MM.1S (cell line): ENCODE measurements at regions not wholly inside any gene's neighbourhood (a gene's known extent, or its start where the extent isn't known, plus 50 kb on each side); places are given as distances from the start of the nearest gene placed in this dataset.
"Not testable (repeated sequence)": the region's sequence is repeated elsewhere in the genome, so short reads cannot be mapped to it uniquely, and the experiment has no call there.

Experiments used
- DNase-seq: peaks from one replicate; pipeline ENCODE4 v3.0.0-alpha.2; 2015
- H2AFZ ChIP-seq: fragments of 300-600 bp; sonication (generic); 2 replicates; pipeline ENCODE4 v1.6.0; 2016; ENCODE audit warnings: antibody characterized with exemption, low read length
- H3F3A ChIP-seq: fragments of 300-600 bp; sonication (generic); 2 replicates; pipeline ENCODE4 v1.6.1; 2016; ENCODE audit warnings: mild to moderate bottlenecking, antibody characterized with exemption, low read length, moderate library complexity, mixed read lengths; ENCODE audit not compliant: insufficient read depth
- H3K27ac ChIP-seq: fragments of 300-600 bp; sonication (generic); 2 replicates; pipeline ENCODE4 v1.5.1; 2016; ENCODE audit warnings: mild to moderate bottlenecking, low read length
- H3K27me3 ChIP-seq: fragments of 300-600 bp; sonication (generic); replicated peaks from 2 replicates; pipeline ENCODE4 v1.6.0; 2016; ENCODE audit warnings: low read length; ENCODE audit not compliant: insufficient read depth
- H3K36me3 ChIP-seq: fragments of 300-600 bp; sonication (generic); replicated peaks from 2 replicates; pipeline ENCODE4 v1.6.1; 2016; ENCODE audit warnings: mild to moderate bottlenecking, low read length, mixed read lengths; ENCODE audit not compliant: insufficient read depth
- H3K4me1 ChIP-seq: fragments of 300-600 bp; sonication (generic); 2 replicates; pipeline ENCODE4 v1.6.1; 2016; ENCODE audit warnings: low read length, mixed read lengths
- H3K4me2 ChIP-seq: fragments of 300-600 bp; sonication (generic); 2 replicates; pipeline ENCODE4 v1.6.0; 2016; ENCODE audit warnings: low read depth, low read length
- H3K4me3 ChIP-seq: fragments of 300-600 bp; sonication (generic); 2 replicates; pipeline ENCODE4 v1.5.1; 2016; ENCODE audit warnings: low read length, mixed read lengths
- H3K79me2 ChIP-seq: fragments of 300-600 bp; sonication (generic); 2 replicates; pipeline ENCODE4 v1.6.1; 2016; ENCODE audit warnings: mixed run types, low read length, mixed read lengths
- H3K9ac ChIP-seq: fragments of 300-600 bp; sonication (generic); 2 replicates; pipeline ENCODE4 v1.6.1; 2016; ENCODE audit warnings: low read length, mixed read lengths
- H3K9me2 ChIP-seq: fragments of 300-600 bp; sonication (generic); replicated peaks from 2 replicates; pipeline ENCODE4 v1.6.1; 2016; ENCODE audit warnings: mild to moderate bottlenecking, low read length, mixed read lengths; ENCODE audit not compliant: insufficient read depth
- H3K9me3 ChIP-seq: fragments of 300-600 bp; sonication (generic); replicated peaks from 2 replicates; pipeline ENCODE4 v1.6.1; 2016; ENCODE audit warnings: mild to moderate bottlenecking, low read length, mixed read lengths; ENCODE audit not compliant: insufficient read depth
- H4K20me1 ChIP-seq: fragments of 300-600 bp; sonication (generic); 2 replicates; pipeline ENCODE4 v1.6.1; 2016; ENCODE audit warnings: mild to moderate bottlenecking, low read length, moderate library complexity, mixed read lengths; ENCODE audit not compliant: insufficient read depth
- EZH2 ChIP-seq: fragments of 300-600 bp; sonication (generic); optimal IDR thresholded peaks from 2 replicates; pipeline ENCODE3; 2017; ENCODE audit warnings: low read depth, mild to moderate bottlenecking, antibody characterized with exemption, low read length, mixed read lengths
- EZH2phosphoT487 ChIP-seq: fragments of 300-600 bp; sonication (generic); IDR thresholded peaks from 2 replicates; pipeline ENCODE4 v1.6.1; 2018; ENCODE audit warnings: antibody characterized with exemption, low read length
- TF ChIP-seq, protein P1 (sequence below): fragments of 300-600 bp; sonication (generic); IDR thresholded peaks from 2 replicates; pipeline ENCODE4 v1.5.1; 2016; ENCODE audit warnings: antibody characterized with exemption, low read length, mixed read lengths

DNA sequence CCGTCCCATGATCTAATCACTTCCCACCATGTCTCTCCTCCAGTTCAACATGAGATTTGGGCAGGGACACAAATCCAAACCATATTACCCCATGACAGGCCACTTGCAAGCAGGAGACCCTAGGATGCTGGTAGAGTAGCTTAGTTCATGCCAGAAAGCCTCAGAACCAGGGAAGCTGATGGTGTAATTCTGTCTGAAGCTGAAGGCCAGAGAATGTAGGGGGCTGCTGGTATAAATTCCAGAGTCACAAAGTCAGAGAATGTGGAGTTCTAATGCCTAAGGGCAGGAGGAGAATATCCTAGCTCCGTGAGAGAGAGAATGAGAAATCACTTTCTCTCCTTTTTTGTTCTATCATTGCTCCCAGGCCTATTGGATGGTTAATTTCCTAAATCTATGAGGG lies 90.3 kb upstream of the IMPG1 start:
- H3F3A ChIP-seq, result no peaks in the 10 kb centered on the region
- no peak overlapping the region for H3K27ac ChIP-seq
- H3K4me1 ChIP-seq, result peaks cover 15% of the 10 kb centered on the region
- no peak for DNase-seq
- TF ChIP-seq EZH2 (no peak), EZH2phosphoT487 (no peak)
- TF ChIP-seq, protein P1, sequence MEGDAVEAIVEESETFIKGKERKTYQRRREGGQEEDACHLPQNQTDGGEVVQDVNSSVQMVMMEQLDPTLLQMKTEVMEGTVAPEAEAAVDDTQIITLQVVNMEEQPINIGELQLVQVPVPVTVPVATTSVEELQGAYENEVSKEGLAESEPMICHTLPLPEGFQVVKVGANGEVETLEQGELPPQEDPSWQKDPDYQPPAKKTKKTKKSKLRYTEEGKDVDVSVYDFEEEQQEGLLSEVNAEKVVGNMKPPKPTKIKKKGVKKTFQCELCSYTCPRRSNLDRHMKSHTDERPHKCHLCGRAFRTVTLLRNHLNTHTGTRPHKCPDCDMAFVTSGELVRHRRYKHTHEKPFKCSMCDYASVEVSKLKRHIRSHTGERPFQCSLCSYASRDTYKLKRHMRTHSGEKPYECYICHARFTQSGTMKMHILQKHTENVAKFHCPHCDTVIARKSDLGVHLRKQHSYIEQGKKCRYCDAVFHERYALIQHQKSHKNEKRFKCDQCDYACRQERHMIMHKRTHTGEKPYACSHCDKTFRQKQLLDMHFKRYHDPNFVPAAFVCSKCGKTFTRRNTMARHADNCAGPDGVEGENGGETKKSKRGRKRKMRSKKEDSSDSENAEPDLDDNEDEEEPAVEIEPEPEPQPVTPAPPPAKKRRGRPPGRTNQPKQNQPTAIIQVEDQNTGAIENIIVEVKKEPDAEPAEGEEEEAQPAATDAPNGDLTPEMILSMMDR, result no peak
- H3K4me2 ChIP-seq, result no peak overlapping the region
- H3K9ac ChIP-seq, result no peak overlapping the region
- H3K27me3 ChIP-seq, result no peaks in the 10 kb centered on the region
- H3K36me3 ChIP-seq, result no peaks in the 10 kb centered on the region
- no peak overlapping the region for H2AFZ ChIP-seq
- H3K9me3 ChIP-seq, result no peaks in the 10 kb centered on the region; the same call in 1 of the 2 replicates
- H3K4me3 ChIP-seq, result no peak overlapping the region
- no peaks in the 10 kb centered on the region for H3K9me2 ChIP-seq
- no peaks in the 10 kb centered on the region for H3K79me2 ChIP-seq
- no peaks in the 10 kb centered on the region for H4K20me1 ChIP-seq

DNA sequence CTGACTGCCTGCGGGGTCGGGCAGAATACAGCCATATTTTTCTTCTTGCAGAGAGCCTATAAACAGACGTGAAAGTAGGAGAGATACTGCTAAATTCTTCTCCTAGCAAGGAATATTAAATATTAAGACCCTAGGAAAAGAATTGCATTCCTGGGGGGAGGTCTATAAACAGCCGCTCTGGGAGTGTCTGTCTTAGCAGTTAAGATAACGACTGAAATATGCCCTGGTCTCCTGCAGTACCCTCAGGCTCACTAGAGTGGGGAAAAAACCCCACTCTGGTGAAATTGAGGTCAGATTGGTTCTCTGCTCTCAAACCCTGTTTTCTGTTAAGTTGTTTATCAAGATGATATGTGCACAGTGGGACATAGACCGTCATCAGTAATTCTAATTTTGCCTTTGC lies 85.3 kb upstream of the IMPG1 start:
- H3K4me2 ChIP-seq, DNase-seq, H2AFZ ChIP-seq, H3K79me2 ChIP-seq, H3K4me3 ChIP-seq, H3K36me3 ChIP-seq, H3K4me1 ChIP-seq, H3K9me3 ChIP-seq, H3K9ac ChIP-seq, H3F3A ChIP-seq, H3K27ac ChIP-seq, H3K27me3 ChIP-seq, H3K9me2 ChIP-seq, H4K20me1 ChIP-seq: not testable (repeated sequence)

DNA sequence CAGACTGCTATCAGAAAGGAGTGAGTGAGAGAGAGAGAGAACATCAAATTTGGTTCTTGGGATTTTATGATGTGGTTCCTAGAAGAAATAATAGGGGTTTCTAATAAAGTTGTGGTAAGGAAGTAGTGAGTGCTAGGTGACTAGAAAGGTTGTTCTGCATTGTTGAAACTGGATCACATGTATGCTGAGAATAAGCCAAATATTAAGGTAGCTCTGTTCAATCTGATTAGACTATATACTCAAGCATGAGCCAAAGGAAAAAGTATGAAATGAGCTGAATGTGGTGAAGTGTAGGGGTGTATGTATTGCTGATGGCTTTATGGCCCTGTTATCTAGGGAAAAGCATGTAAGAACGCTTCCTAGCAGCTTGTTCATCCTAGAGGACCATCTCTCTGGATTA lies 63.0 kb upstream of the IMPG1 start:
- H3K4me1 ChIP-seq, result no peaks in the 10 kb centered on the region
- no peaks in the 10 kb centered on the region for H3K9me2 ChIP-seq
- H3K36me3 ChIP-seq, result no peaks in the 10 kb centered on the region
- no peak overlapping the region for H3K9ac ChIP-seq
- H3K27ac ChIP-seq, result no peak overlapping the region
- H4K20me1 ChIP-seq, result no peaks in the 10 kb centered on the region
- DNase-seq, result no peak
- no peaks in the 10 kb centered on the region for H3K79me2 ChIP-seq
- H3K4me3 ChIP-seq, result no peak overlapping the region
- no peak overlapping the region for H2AFZ ChIP-seq
- no peaks in the 10 kb centered on the region for H3K27me3 ChIP-seq
- no peak overlapping the region for H3K4me2 ChIP-seq
- no peaks in the 10 kb centered on the region for H3F3A ChIP-seq
- H3K9me3 ChIP-seq, result no peaks in the 10 kb centered on the region
- no peak for TF ChIP-seq EZH2phosphoT487
- TF ChIP-seq, protein P1, result no peak

DNA sequence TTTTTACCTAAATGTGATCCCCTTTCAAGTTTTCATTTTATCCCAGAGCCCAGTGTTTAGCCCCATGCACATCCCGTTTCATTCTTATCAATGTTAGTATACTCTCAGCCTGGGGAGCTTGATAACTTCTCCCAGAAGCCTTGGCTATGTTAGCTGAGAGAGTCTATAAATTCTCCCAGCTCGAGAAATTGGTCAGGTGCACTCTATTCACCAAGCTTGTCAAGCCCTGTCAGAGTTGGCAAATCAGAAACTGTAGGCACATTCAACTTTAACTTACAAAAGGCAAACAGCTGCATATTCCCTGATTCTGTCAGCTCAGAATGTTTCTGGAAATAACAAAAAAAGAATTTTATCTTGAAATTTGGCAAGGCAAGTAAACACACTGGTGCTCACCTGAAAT lies 62.2 kb upstream of the IMPG1 start:
- no peak overlapping the region for H3K27ac ChIP-seq
- H3K9me2 ChIP-seq, result no peaks in the 10 kb centered on the region
- H3K9me3 ChIP-seq, result no peaks in the 10 kb centered on the region
- no peaks in the 10 kb centered on the region for H3K4me1 ChIP-seq
- H3K4me2 ChIP-seq, result no peak overlapping the region
- H3K27me3 ChIP-seq, result no peaks in the 10 kb centered on the region
- no peak overlapping the region for H3K4me3 ChIP-seq
- TF ChIP-seq EZH2, result no peak
- TF ChIP-seq, protein P1, result no peak
- TF ChIP-seq EZH2phosphoT487, result no peak
- no peaks in the 10 kb centered on the region for H4K20me1 ChIP-seq
- H3F3A ChIP-seq, result no peaks in the 10 kb centered on the region
- no peak overlapping the region for H3K9ac ChIP-seq
- no peak for DNase-seq
- no peaks in the 10 kb centered on the region for H3K36me3 ChIP-seq
- no peaks in the 10 kb centered on the region for H3K79me2 ChIP-seq
- no peak overlapping the region for H2AFZ ChIP-seq
